IMR-90 (cell line): ENCODE measurements at regions not wholly inside any gene's neighbourhood (a gene's known extent, or its start where the extent isn't known, plus 50 kb on each side); places are given as distances from the start of the nearest gene placed in this dataset.

Source experiments
- ATAC-seq: fragments of 200-7000 bp; cut with Tn5 transposase; 2 replicates; pipeline ENCODE4 v1.9.1; 2020; ENCODE audit warnings: low read depth, mild to moderate bottlenecking, moderate library complexity
- BruUV-seq: library from RNA; stranded (reverse); fragments of 400-500 nt; replicated peaks from 2 replicates; lab custom pipeline; 2021; lab: Mats Ljungman, UMichigan
- CTCF ChIA-PET: fragments of 300-600 bp; formaldehyde crosslinking; extraction: SDS; loops from one replicate; lab custom pipeline; 2021; ENCODE audit warnings: antibody characterized with exemption; lab: Yijun Ruan, JAX
- POLR2A ChIA-PET: fragments of 300-600 bp; sonication (Branson Sonifier 250); formaldehyde crosslinking; loops from one replicate; lab custom pipeline; 2022; ENCODE audit warnings: antibody characterized with exemption; ENCODE audit not compliant: unreplicated experiment; lab: Charles Lee
- DNase-seq: peaks from one replicate; pipeline ENCODE4 v3.0.0; 2013
- H2AFZ ChIP-seq: replicated peaks from 2 replicates; pipeline ENCODE3; 2013; ENCODE audit warnings: low read length, mild to moderate bottlenecking; ENCODE audit not compliant: poor library complexity
- H2AK5ac ChIP-seq: 2 replicates; pipeline ENCODE4 v1.6.1; 2013; ENCODE audit warnings: low read depth, low read length, inconsistent platforms
- H2AK9ac ChIP-seq: replicated peaks from 2 replicates; pipeline ENCODE3; 2013; ENCODE audit warnings: mild to moderate bottlenecking, low read depth, low read length, moderate library complexity; ENCODE audit not compliant: poor library complexity
- H2BK120ac ChIP-seq: 2 replicates; pipeline ENCODE4 v1.6.1; 2013; ENCODE audit warnings: low read depth, low read length, inconsistent platforms
- H2BK15ac ChIP-seq: 3 replicates; pipeline ENCODE4 v1.6.1; 2013; ENCODE audit warnings: low read depth, low read length, inconsistent platforms
- H2BK20ac ChIP-seq: 2 replicates; pipeline ENCODE4 v1.6.1; 2013; ENCODE audit warnings: low read depth, mild to moderate bottlenecking, inconsistent platforms, low read length, moderate library complexity
- H2BK5ac ChIP-seq: 2 replicates; pipeline ENCODE4 v1.6.1; 2013; ENCODE audit warnings: mild to moderate bottlenecking, low read depth, low read length, inconsistent platforms; ENCODE audit not compliant: poor library complexity, severe bottlenecking
- H3K14ac ChIP-seq: replicated peaks from 2 replicates; pipeline ENCODE4 v1.6.1; 2013; ENCODE audit warnings: low read depth, low read length, inconsistent platforms
- H3K18ac ChIP-seq: 2 replicates; pipeline ENCODE4 v1.6.1; 2013; ENCODE audit warnings: low read depth, low read length, control low read depth
- H3K23ac ChIP-seq: 2 replicates; pipeline ENCODE4 v1.6.1; 2013; ENCODE audit warnings: low read depth, low read length, inconsistent platforms
- H3K27ac ChIP-seq: 2 replicates; pipeline ENCODE4 v1.5.1; 2013; ENCODE audit warnings: mild to moderate bottlenecking, control low read depth, low read length; ENCODE audit not compliant: insufficient read depth
- H3K27me3 ChIP-seq: 2 replicates; pipeline ENCODE4 v1.6.1; 2013; ENCODE audit warnings: low read length; ENCODE audit not compliant: control insufficient read depth, insufficient read depth
- H3K36me3 ChIP-seq: 2 replicates; pipeline ENCODE4 v1.6.1; 2013; ENCODE audit warnings: low read length, mixed read lengths; ENCODE audit not compliant: control insufficient read depth, insufficient read depth
- H3K4ac ChIP-seq: 2 replicates; pipeline ENCODE4 v1.6.1; 2013; ENCODE audit warnings: low read depth, low read length, inconsistent platforms
- H3K4me1 ChIP-seq: 2 replicates; pipeline ENCODE4 v1.6.1; 2013; ENCODE audit warnings: low read length, mixed read lengths; ENCODE audit not compliant: control insufficient read depth, insufficient read depth
- H3K4me2 ChIP-seq: 2 replicates; pipeline ENCODE4 v1.6.1; 2013; ENCODE audit warnings: low read depth, mild to moderate bottlenecking, control low read depth, low read length, moderate library complexity
- H3K4me3 ChIP-seq: 2 replicates; pipeline ENCODE4 v1.5.1; 2013; ENCODE audit warnings: low read depth, mild to moderate bottlenecking, control low read depth, low read length, moderate library complexity; ENCODE audit not compliant: insufficient read depth
- H3K56ac ChIP-seq: 2 replicates; pipeline ENCODE4 v1.6.1; 2013; ENCODE audit warnings: low read length, inconsistent platforms; ENCODE audit not compliant: insufficient read depth; ENCODE audit errors: extremely low read depth
- H3K79me1 ChIP-seq, 2 experiments: 2 replicates each; pipeline ENCODE4 v1.6.1; 2013; ENCODE audit warnings: low read length in 2 of 2, inconsistent platforms in 1 of 2, low read depth in 1 of 2
- H3K9ac ChIP-seq: 2 replicates; pipeline ENCODE4 v1.6.1; 2013; ENCODE audit warnings: low read depth, low read length, control low read depth
- H3K9me1 ChIP-seq: 2 replicates; pipeline ENCODE4 v1.6.1; 2013; ENCODE audit warnings: low read length, inconsistent platforms; ENCODE audit not compliant: insufficient read depth
- H3K9me3 ChIP-seq: 2 replicates; pipeline ENCODE4 v1.6.1; 2013; ENCODE audit warnings: low read length; ENCODE audit not compliant: control insufficient read depth, insufficient read depth
- H4K20me1 ChIP-seq: 2 replicates; pipeline ENCODE4 v1.6.1; 2013; ENCODE audit warnings: low read length, inconsistent platforms; ENCODE audit not compliant: insufficient read depth
- H4K5ac ChIP-seq: 2 replicates; pipeline ENCODE4 v1.6.1; 2013; ENCODE audit warnings: mild to moderate bottlenecking, low read depth, low read length, control low read depth
- H4K8ac ChIP-seq, 2 experiments: 2 replicates each; pipeline ENCODE4 v1.6.1; 2013; ENCODE audit warnings: low read depth in 2 of 2, low read length in 2 of 2, control low read depth in 1 of 2, inconsistent platforms in 1 of 2
- H4K91ac ChIP-seq: 2 replicates; pipeline ENCODE4 v1.6.1; 2013; ENCODE audit warnings: low read depth, low read length, inconsistent platforms; ENCODE audit not compliant: insufficient read depth
- CHD1 ChIP-seq: IDR thresholded peaks from 2 replicates; pipeline ENCODE4 v1.6.1; 2012; ENCODE audit warnings: low read depth, low read length, improper control_type of control experiment
- FOS ChIP-seq: fragments of 150-350 bp; IDR thresholded peaks from 2 replicates; pipeline ENCODE4 v1.6.1; 2016; ENCODE audit warnings: low read depth, low read length
- MAFK ChIP-seq: IDR thresholded peaks from 2 replicates; pipeline ENCODE4 v1.6.1; 2012; ENCODE audit warnings: low read depth, low read length, improper control_type of control experiment
- MAZ ChIP-seq: IDR thresholded peaks from 2 replicates; pipeline ENCODE4 v1.6.1; 2012; ENCODE audit warnings: low read depth, mild to moderate bottlenecking, low read length, improper control_type of control experiment, moderate library complexity, borderline replicate concordance
- MXI1 ChIP-seq: IDR thresholded peaks from 2 replicates; pipeline ENCODE4 v1.6.1; 2012; ENCODE audit warnings: low read depth, mild to moderate bottlenecking, low read length, moderate library complexity, borderline replicate concordance
- POLR2A ChIP-seq: IDR thresholded peaks from 2 replicates; pipeline ENCODE4 v1.6.1; 2012; ENCODE audit warnings: mild to moderate bottlenecking, low read depth, low read length
- RCOR1 ChIP-seq: IDR thresholded peaks from 2 replicates; pipeline ENCODE4 v1.6.1; 2012; ENCODE audit warnings: mild to moderate bottlenecking, low read length, improper control_type of control experiment; ENCODE audit not compliant: insufficient replicate concordance
- SMC3 ChIP-seq: fragments of 150-350 bp; IDR thresholded peaks from 2 replicates; pipeline ENCODE4 v1.6.1; 2016; ENCODE audit warnings: low read depth, mild to moderate bottlenecking, antibody characterized with exemption, low read length, moderate library complexity
- WGBS, 2 experiments: methylation state at CpG; one replicate each; pipeline versions ENCODE4 v1.1.5 to v1.1.7; 2013; ENCODE audit warnings: missing lambda C conversion rate in 2 of 2; ENCODE audit not compliant: insufficient read length in 1 of 2; ENCODE audit errors: extremely low coverage in 2 of 2; 5-methylcytosine and 5-hydroxymethylcytosine counted together
- dilution Hi-C: fragments of 300-500 bp; cut with HindIII; formaldehyde crosslinking; loops from one replicate; pipeline ENCODE4 v1.14.3; 2018; ENCODE audit warnings: low sequenced_read_pairs; ENCODE audit not compliant: unreplicated experiment
- in situ Hi-C: fragments of 300-500 bp; cut with MboI; formaldehyde crosslinking; loops from 3 replicates; pipeline ENCODE4 v1.14.3; 2019; ENCODE audit warnings: low sequenced_read_pairs, inconsistent platforms, mixed read lengths
- intact Hi-C: fragments of 100-400 bp; cut with micrococcal nuclease; formaldehyde crosslinking; loops from 2 replicates; pipeline ENCODE4 v1.10.0; 2022

DNA sequence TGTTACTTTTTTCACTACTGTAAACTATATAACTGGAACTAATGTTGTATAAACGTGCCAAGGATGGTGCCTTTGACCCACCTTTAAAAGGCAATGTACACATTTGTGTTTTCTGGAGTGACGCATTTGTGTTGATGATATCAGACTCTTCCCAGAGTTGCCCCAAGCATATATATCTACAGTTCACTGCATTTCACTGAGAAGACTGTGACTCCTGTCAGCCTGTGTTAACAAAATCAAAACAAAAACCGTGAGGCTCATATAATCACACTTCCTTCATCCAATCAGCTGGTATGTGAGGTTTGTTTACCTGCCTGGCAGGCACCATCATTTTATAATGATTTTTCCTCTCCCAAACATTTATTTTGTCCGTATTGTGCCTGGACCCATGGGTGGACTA is 117.6 kb upstream of the ROBO1 start:
- Histone ChIP-seq H3K18ac (no peak overlapping the region), H3K4me3 (no peak overlapping the region), H3K27me3 (no peaks in the 10 kb centered on the region), H2BK15ac (no peak overlapping the region), H2AK5ac (no peak overlapping the region), H4K91ac (no peak overlapping the region), H3K9me3 (no peaks in the 10 kb centered on the region; the same call in 1 of the 2 replicates), H4K5ac (no peak overlapping the region), H2AK9ac (no peak overlapping the region), H2BK120ac (no peak overlapping the region), H3K27ac (no peak overlapping the region), H3K9ac (no peak overlapping the region), H3K56ac (no peak overlapping the region), H2BK5ac (no peak overlapping the region), H3K4ac (no peak overlapping the region), H3K14ac (no peak overlapping the region), H4K8ac (no peak overlapping the region), H2AFZ (no peak overlapping the region), H3K4me1 (no peaks in the 10 kb centered on the region), H3K23ac (no peak overlapping the region), H2BK20ac (no peak overlapping the region), H3K36me3 (no peaks in the 10 kb centered on the region), H3K4me2 (no peak overlapping the region), H4K20me1 (no peaks in the 10 kb centered on the region), H3K79me1 (no peaks in the 10 kb centered on the region), H3K9me1 (no peaks in the 10 kb centered on the region)
- TF ChIP-seq FOS (no peak), RCOR1 (no peak), CHD1 (no peak), MXI1 (no peak), SMC3 (no peak), MAZ (no peak), POLR2A (no peak), MAFK (no peak)
- intact Hi-C loops (no loop called here), in situ Hi-C loops (no loop called here), dilution Hi-C loops (no loop called here)
- WGBS, 2 experiments: no CpG with 5 or more reads among the region's 4 CpGs
- CTCF ChIA-PET: no interaction called here
- DNase-seq (no peak), ATAC-seq (no peak)
- BruUV-seq: no TSS peak
- POLR2A ChIA-PET: no interaction called here
